Thoracic aorta (tissue), 2 donors: ENCODE measurements at regions not wholly inside any gene's neighbourhood (a gene's known extent, or its start where the extent isn't known, plus 50 kb on each side); places are given as distances from the start of the nearest gene placed in this dataset.
"Not testable (repeated sequence)": the region's sequence is repeated elsewhere in the genome, so short reads cannot be mapped to it uniquely, and the experiment has no call there.

ENCODE experiments used
- ATAC-seq: fragments of 150-250 bp; one replicate; pipeline ENCODE4 v1.8.0; 2017; ENCODE audit warnings: low read depth; ENCODE audit not compliant: insufficient number of reproducible peaks, low FRiP score
- DNase-seq: peaks from one replicate; pipeline ENCODE4 v3.0.0-alpha.2; 2020; ENCODE audit warnings: low spot score
- H3K27ac ChIP-seq, 2 donors: fragments of 200-600 bp; sonication (generic); 1 replicate in 1 of 2; 2 replicates in 1 of 2; pipeline ENCODE4 v1.5.1; 2016; ENCODE audit warnings: mild to moderate bottlenecking in 2 of 2, moderate library complexity in 2 of 2
- H3K27me3 ChIP-seq: fragments of 200-600 bp; sonication (generic); replicated peaks from 2 replicates; pipeline ENCODE4 v1.6.0; 2016; ENCODE audit warnings: mild to moderate bottlenecking; ENCODE audit not compliant: insufficient read depth
- H3K36me3 ChIP-seq: fragments of 200-600 bp; sonication (generic); one replicate; pipeline ENCODE4 v1.5.1; 2016
- H3K4me1 ChIP-seq, 2 donors: fragments of 200-600 bp; sonication (generic); 1 replicate in 1 of 2; 2 replicates in 1 of 2; pipeline versions ENCODE4 v1.5.1 to v1.6.0; 2016; ENCODE audit warnings: low read depth in 2 of 2, mild to moderate bottlenecking in 1 of 2; ENCODE audit not compliant: control insufficient read depth in 1 of 2
- H3K4me3 ChIP-seq: fragments of 200-600 bp; sonication (generic); 2 replicates; pipeline ENCODE4 v1.5.1; 2016; ENCODE audit warnings: mild to moderate bottlenecking
- H3K9me3 ChIP-seq: fragments of 200-600 bp; sonication (generic); 2 replicates; pipeline ENCODE4 v1.5.1; 2016
- TF ChIP-seq, protein P1 (sequence below): fragments of 200-600 bp; sonication (generic); IDR thresholded peaks from one replicate; pipeline ENCODE4 v1.5.1; 2019; ENCODE audit warnings: antibody characterized with exemption

DNA sequence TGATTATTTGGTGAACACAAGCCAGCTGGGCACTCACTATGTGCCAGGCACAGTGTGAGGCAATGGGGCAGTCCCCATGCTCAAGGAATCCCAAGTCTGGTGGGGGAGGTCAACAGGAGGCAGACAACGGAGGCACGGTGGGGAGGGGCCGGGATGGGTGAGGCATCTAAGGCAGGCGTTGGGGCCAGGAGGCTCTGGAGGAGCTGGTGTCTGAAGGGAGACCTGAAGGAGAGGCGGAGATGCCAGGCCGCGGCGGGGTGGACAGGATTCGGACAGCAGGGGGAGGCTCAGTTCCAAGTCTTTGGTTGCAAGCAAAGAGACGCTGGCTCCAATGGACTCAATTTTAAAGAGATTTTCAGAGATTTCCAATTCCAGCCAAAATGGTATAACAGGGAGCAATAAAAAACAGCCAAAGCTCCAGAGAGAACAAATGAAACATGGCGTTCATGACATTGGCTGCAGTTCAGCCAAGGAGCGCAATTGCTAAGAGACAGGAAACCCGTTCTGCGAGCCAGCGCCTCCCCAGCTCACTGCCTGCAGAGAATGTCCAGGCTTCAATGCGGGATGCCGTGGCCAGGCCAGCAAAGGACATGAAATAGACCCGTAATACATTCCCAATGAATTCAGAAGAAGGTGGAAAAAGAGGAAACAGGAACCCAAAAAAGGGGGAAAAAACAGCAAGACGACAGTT, 105.2 kb upstream of the LRPAP1 start:
- TF ChIP-seq, protein P1, sequence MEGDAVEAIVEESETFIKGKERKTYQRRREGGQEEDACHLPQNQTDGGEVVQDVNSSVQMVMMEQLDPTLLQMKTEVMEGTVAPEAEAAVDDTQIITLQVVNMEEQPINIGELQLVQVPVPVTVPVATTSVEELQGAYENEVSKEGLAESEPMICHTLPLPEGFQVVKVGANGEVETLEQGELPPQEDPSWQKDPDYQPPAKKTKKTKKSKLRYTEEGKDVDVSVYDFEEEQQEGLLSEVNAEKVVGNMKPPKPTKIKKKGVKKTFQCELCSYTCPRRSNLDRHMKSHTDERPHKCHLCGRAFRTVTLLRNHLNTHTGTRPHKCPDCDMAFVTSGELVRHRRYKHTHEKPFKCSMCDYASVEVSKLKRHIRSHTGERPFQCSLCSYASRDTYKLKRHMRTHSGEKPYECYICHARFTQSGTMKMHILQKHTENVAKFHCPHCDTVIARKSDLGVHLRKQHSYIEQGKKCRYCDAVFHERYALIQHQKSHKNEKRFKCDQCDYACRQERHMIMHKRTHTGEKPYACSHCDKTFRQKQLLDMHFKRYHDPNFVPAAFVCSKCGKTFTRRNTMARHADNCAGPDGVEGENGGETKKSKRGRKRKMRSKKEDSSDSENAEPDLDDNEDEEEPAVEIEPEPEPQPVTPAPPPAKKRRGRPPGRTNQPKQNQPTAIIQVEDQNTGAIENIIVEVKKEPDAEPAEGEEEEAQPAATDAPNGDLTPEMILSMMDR, result no peak
- H3K27ac ChIP-seq, result no peak overlapping the region
- H3K4me1 ChIP-seq, result peaks cover 0 to 13% of the 10 kb centered on the region in 2 donors
- no peak for DNase-seq
- H3K4me3 ChIP-seq, result no peak overlapping the region
- H3K36me3 ChIP-seq, result no peaks in the 10 kb centered on the region
- no peaks in the 10 kb centered on the region for H3K9me3 ChIP-seq
- H3K27me3 ChIP-seq, result no peaks in the 10 kb centered on the region
- no peak for ATAC-seq

DNA sequence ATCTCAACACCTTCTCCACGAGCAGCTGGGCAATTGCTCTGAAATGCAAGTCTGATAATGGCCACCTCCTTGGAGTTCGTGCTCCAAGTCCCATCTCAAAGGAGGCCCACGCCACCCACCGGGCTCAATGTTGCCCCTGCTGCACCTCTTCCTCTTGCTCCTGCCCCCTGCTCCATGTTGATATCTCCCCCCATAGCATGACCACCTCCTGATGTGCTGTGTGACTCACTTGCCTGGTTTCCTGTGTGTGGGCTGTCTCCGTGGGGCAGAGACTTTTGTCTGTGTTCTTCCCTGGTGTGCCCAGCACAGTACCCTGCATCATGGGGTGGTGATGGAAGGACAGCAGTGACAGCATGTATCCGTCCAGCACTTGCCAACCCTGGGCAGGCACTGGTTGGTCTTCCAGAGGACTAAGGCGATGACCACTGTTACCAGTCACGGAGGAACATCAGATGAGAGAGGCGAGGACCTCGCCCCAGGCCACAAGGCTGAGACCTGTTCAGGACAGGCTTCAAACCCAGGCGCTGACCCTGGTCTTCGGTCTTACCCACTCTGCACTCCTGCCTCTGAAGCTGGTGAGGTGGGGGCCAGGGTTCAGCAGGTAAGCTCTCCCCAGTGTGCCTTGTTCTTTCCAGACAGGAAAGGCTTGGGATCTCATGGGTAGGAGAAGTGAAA, 104.6 kb upstream of the LRPAP1 start:
- TF ChIP-seq, protein P1, result no peak
- peaks cover 0 to 13% of the 10 kb centered on the region in 2 donors for H3K4me1 ChIP-seq
- ATAC-seq (no peak), DNase-seq (no peak)
- no peaks in the 10 kb centered on the region for H3K36me3 ChIP-seq
- H3K9me3 ChIP-seq, result no peaks in the 10 kb centered on the region
- H3K27me3 ChIP-seq, result no peaks in the 10 kb centered on the region
- H3K4me3 ChIP-seq, result no peak overlapping the region
- H3K27ac ChIP-seq, result no peak overlapping the region

DNA sequence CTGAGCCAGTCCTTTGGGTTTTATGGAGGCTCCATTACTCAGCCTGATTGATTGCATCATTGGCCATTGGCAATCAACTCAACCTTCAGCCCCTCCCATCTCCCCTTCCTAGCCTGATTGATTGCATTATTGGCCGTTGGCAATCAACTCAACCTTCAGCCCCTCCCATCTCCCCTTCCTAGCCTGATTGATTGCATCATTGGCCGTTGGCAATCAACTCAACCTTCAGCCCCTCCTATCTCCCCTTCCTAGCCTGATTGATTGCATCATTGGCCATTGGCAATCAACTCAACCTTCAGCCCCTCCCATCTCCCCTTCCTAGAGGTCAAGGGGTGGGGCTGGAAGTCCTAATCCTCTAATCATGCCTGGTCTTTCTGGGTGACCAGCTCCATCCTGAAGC, 103.8 kb upstream of the LRPAP1 start:
- not testable (repeated sequence) for H3K9me3 ChIP-seq, H3K4me3 ChIP-seq, DNase-seq, H3K36me3 ChIP-seq, H3K27ac ChIP-seq, ATAC-seq, H3K27me3 ChIP-seq
- H3K4me1 ChIP-seq, result peaks cover 0 to 13% of the 10 kb centered on the region in 2 donors

DNA sequence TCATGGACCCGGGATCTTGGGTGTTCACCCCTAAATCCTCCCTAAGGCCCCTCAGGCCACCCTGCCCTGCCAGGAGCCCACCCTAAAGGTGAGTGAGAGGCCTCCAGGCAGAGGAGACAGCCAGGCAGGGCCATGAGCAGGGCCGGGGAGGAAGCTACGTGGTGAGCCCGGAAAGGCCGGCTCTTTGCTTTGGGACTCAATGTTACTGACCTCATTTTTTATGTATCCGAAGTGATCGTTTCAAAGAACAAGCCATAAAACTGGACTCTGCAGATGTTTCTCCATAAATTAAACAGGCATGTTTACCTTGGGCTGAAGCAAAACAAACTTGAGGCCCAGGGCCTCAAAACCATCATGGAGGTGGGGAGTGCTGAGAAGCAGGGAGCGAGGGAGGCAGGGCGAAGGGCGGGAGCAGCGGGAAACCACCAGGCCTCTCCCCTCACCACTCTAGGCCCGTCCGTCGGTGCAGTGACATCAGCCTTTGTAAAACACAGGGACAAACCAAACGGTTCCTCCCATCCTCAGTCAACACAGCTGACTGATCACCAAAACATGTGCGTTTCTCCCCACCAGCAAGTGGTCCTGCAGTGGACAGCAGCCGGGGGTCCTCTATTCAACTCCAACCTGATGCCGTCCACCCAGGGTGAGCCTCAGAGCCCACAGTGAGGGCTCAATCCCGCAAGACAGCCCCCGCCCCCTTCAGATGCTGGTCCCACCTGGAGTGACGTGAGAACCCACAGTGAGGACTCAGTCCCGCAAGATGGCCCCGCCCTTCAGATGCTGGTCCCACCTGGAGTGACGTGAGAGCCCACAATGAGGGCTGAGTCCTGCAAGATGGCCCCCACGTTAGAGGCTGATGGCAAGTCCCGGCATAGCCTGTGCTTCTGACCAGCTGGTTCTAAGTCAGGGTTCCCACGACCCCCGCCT, 102.9 kb upstream of the LRPAP1 start:
- H3K4me3 ChIP-seq, result no peak overlapping the region
- H3K4me1 ChIP-seq, result peaks cover 0 to 5% of the 10 kb centered on the region in 2 donors
- H3K36me3 ChIP-seq, result no peaks in the 10 kb centered on the region
- no peaks in the 10 kb centered on the region for H3K27me3 ChIP-seq
- no peak for ATAC-seq
- H3K27ac ChIP-seq, result no peak overlapping the region
- TF ChIP-seq, protein P1, result no peak
- no peak for DNase-seq
- no peaks in the 10 kb centered on the region for H3K9me3 ChIP-seq

DNA sequence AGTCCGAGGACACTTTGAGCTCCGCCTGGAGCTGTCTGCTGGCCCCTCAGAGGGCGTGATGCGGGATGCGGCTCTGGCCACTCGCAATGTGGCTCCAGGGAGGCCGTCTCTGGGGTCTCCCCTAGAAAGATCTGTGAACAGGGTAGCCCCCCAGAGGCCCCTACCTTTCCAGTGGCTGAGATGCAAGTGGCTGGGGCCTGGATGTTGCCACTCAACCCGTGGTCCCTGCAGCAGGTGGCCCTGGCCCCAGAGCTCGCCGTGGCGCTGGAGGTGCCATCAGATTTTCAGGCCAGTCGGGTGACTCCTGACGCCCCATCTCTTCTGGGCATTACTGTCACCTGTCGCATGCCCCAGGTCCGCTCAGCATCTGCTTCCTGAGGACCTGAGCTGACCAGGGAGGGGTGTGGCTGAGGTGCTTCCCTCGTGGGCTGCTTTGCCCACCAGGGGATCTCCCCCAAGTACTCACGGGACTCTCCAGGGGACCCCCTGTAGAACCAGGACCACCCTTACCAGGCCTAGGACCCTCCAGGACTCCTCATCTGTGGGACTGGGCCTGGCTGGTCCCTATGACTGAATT, 102.1 kb upstream of the LRPAP1 start:
- DNase-seq (no peak), ATAC-seq (no peak)
- H3K4me3 ChIP-seq, result no peak overlapping the region
- H3K36me3 ChIP-seq, result no peaks in the 10 kb centered on the region
- H3K4me1 ChIP-seq, result no peaks in the 10 kb centered on the region
- H3K9me3 ChIP-seq, result no peaks in the 10 kb centered on the region
- no peak overlapping the region for H3K27ac ChIP-seq
- TF ChIP-seq, protein P1, result no peak
- no peaks in the 10 kb centered on the region for H3K27me3 ChIP-seq

DNA sequence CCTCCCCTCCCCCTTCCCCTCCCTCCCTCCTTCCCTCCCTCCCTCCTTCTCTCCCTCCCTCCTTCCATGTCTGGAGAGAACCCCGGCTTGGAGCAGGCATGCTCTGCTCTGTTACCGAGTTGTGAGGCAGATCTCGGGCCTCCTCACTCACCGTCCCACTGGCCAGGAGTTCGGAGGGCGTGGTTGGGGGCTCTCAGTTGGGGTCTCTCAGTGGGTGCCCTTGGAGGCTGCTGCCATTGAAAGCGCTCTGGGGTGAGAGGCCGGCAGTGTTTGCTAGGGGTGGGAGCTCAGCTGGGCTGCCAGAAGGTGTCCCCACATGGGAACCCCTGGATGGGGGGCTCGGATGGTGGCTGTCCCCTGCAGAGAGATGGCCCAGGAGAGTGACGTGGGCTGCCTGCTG, 101.1 kb upstream of the LRPAP1 start:
- not testable (repeated sequence) for H3K4me3 ChIP-seq, H3K27ac ChIP-seq, H3K4me1 ChIP-seq, H3K27me3 ChIP-seq, ATAC-seq, H3K9me3 ChIP-seq, H3K36me3 ChIP-seq, DNase-seq

DNA sequence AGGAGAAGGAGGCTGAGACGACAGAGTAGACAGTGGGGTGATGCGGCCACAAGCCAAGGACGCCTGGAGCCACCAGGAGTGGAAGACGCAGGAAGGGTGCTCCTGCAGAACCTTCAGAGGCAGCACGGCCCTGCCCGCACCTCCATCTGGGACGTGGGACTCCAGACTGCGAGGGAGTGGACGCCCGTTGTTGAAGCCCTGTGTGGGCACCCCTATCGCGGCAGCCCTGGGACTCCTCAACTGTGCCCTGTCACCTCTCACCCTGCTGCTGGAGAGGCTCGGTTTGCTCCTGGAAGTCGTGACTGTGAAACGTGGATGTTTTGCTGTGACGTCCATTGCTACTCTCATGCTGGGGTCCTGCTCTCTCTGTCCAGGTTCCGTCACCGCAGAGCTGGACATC, 100.6 kb upstream of the LRPAP1 start:
- H3K9me3 ChIP-seq, DNase-seq, H3K27me3 ChIP-seq, H3K36me3 ChIP-seq, H3K4me1 ChIP-seq, H3K4me3 ChIP-seq, H3K27ac ChIP-seq, ATAC-seq: not testable (repeated sequence)
